Neuronal stem cell (in vitro differentiated cells): ENCODE measurements at regions not wholly inside any gene's neighbourhood (a gene's known extent, or its start where the extent isn't known, plus 50 kb on each side); places are given as distances from the start of the nearest gene placed in this dataset.

Experiments
- DNase-seq: peaks from one replicate; pipeline ENCODE4 v3.0.0-alpha.2; 2013; ENCODE audit warnings: low spot score
- H2AFZ ChIP-seq: one replicate; pipeline ENCODE4 v1.6.1; 2013; ENCODE audit warnings: mild to moderate bottlenecking, low read length, inconsistent platforms
- H2AK5ac ChIP-seq: 2 replicates; pipeline ENCODE4 v1.6.1; 2013; ENCODE audit warnings: low read depth, mild to moderate bottlenecking, inconsistent platforms, low read length, moderate library complexity, mixed read lengths
- H2BK120ac ChIP-seq: 2 replicates; pipeline ENCODE4 v1.6.1; 2013; ENCODE audit warnings: low read depth, mild to moderate bottlenecking, inconsistent platforms, low read length, moderate library complexity, mixed read lengths
- H2BK12ac ChIP-seq: one replicate; pipeline ENCODE4 v1.6.1; 2013; ENCODE audit warnings: low read length, inconsistent platforms
- H2BK15ac ChIP-seq: 2 replicates; pipeline ENCODE4 v1.6.1; 2013; ENCODE audit warnings: mild to moderate bottlenecking, low read length, inconsistent platforms, mixed read lengths
- H2BK5ac ChIP-seq: one replicate; pipeline ENCODE4 v1.6.1; 2013; ENCODE audit warnings: inconsistent platforms, mild to moderate bottlenecking, low read length, moderate library complexity
- H3K14ac ChIP-seq: one replicate; pipeline ENCODE4 v1.6.1; 2013; ENCODE audit warnings: low read length, inconsistent platforms
- H3K18ac ChIP-seq: 2 replicates; pipeline ENCODE4 v1.6.1; 2013; ENCODE audit warnings: low read length, inconsistent platforms
- H3K23ac ChIP-seq: 2 replicates; pipeline ENCODE4 v1.6.1; 2013; ENCODE audit warnings: low read depth, mild to moderate bottlenecking, mixed read lengths, low read length, inconsistent platforms; ENCODE audit not compliant: poor library complexity
- H3K27ac ChIP-seq: replicated peaks from 3 replicates; pipeline ENCODE4 v1.5.1; 2013; ENCODE audit warnings: low read length, inconsistent platforms
- H3K27me3 ChIP-seq, 3 experiments: 2 replicates each; pipeline ENCODE4 v1.6.1; 2013; ENCODE audit warnings: low read length in 3 of 3, mild to moderate bottlenecking in 2 of 3, inconsistent platforms in 1 of 3, low read depth in 1 of 3, mixed read lengths in 1 of 3, moderate library complexity in 1 of 3; ENCODE audit not compliant: control insufficient read depth in 3 of 3, insufficient read depth in 3 of 3
- H3K36me3 ChIP-seq, 2 donors: replicated peaks in 1 of 2; 2 replicates each; pipeline ENCODE4 v1.6.1; 2013; ENCODE audit warnings: low read length in 2 of 2; ENCODE audit not compliant: control insufficient read depth in 2 of 2, insufficient read depth in 2 of 2
- H3K4ac ChIP-seq: 2 replicates; pipeline ENCODE4 v1.6.1; 2013; ENCODE audit warnings: inconsistent platforms, mild to moderate bottlenecking, low read length, moderate library complexity
- H3K4me1 ChIP-seq, 2 donors: 1 replicate in 1 of 2; 2 replicates in 1 of 2; pipeline ENCODE4 v1.6.1; 2013; ENCODE audit warnings: low read length in 2 of 2, low read depth in 1 of 2; ENCODE audit not compliant: control insufficient read depth in 2 of 2, insufficient read depth in 1 of 2
- H3K4me2 ChIP-seq: one replicate; pipeline ENCODE4 v1.6.1; 2013; ENCODE audit warnings: mild to moderate bottlenecking, low read length, inconsistent platforms; ENCODE audit not compliant: insufficient read depth, poor library complexity, severe bottlenecking
- H3K4me3 ChIP-seq, 2 donors: 2 replicates each; pipeline ENCODE4 v1.5.1; 2013; ENCODE audit warnings: low read length in 2 of 2, mild to moderate bottlenecking in 2 of 2, inconsistent platforms in 1 of 2, moderate library complexity in 1 of 2
- H3K79me1 ChIP-seq: one replicate; pipeline ENCODE4 v1.6.1; 2013; ENCODE audit warnings: low read depth, mild to moderate bottlenecking, inconsistent platforms, low read length, moderate library complexity
- H3K9ac ChIP-seq: one replicate; pipeline ENCODE4 v1.6.1; 2013; ENCODE audit warnings: mild to moderate bottlenecking, low read depth, low read length, inconsistent platforms; ENCODE audit not compliant: poor library complexity
- H3K9me3 ChIP-seq, 2 donors: replicated peaks in 1 of 2; 2 replicates each; pipeline versions ENCODE3 to v1.6.1; 2013; ENCODE audit warnings: low read length in 2 of 2, mild to moderate bottlenecking in 2 of 2, inconsistent platforms in 1 of 2, low read depth in 1 of 2, mixed read lengths in 1 of 2, moderate library complexity in 1 of 2; ENCODE audit not compliant: control insufficient read depth in 2 of 2, insufficient read depth in 1 of 2
- H4K8ac ChIP-seq: one replicate; pipeline ENCODE4 v1.6.1; 2013; ENCODE audit warnings: low read depth, mild to moderate bottlenecking, inconsistent platforms, low read length, moderate library complexity
- H4K91ac ChIP-seq: one replicate; pipeline ENCODE4 v1.6.1; 2013; ENCODE audit warnings: low read length, low read depth, mild to moderate bottlenecking, inconsistent platforms; ENCODE audit not compliant: poor library complexity
- WGBS, 2 donors: extraction: QIAGEN DNeasy Blood & Tissue Kit; methylation state at CpG; one replicate each; pipeline ENCODE4 v1.1.7; 2013; ENCODE audit warnings: missing lambda C conversion rate in 2 of 2, mixed read lengths in 1 of 2; ENCODE audit not compliant: insufficient read length in 2 of 2, insufficient replicate concordance in 1 of 2; ENCODE audit errors: extremely low coverage in 2 of 2; 5-methylcytosine and 5-hydroxymethylcytosine counted together

DNA sequence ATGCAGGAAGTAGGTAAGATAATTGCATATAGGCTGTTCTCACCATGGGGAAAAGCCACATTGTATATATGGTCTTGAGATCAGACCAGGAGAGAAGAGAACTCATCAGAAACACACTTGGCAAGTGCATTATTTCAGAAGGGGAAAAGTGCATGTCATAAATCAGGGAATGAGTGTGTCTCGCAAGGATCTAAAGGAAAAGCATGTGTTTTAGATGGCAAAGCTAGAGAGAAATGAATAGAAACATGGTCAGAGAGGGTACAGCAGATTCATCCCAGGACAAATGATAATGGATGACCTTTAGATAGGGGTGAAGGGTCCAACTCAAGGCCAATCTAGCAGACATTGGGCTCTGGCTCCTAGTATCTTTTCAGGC is 230.2 kb upstream of the NAV3 start:
- WGBS, 2 donors: no CpG with 5 or more reads among the region's 1 CpG
- Histone ChIP-seq H4K91ac (no peak overlapping the region), H3K27ac (no peak overlapping the region), H3K4ac (no peak overlapping the region), H3K36me3 (no peaks in the 10 kb centered on the region), H3K79me1 (no peaks in the 10 kb centered on the region), H2BK15ac (no peak overlapping the region), H2BK12ac (no peak overlapping the region), H2AK5ac (no peak overlapping the region), H3K4me3 (no peak overlapping the region), H3K4me2 (no peak overlapping the region), H3K18ac (no peak overlapping the region), H3K14ac (no peak overlapping the region), H3K27me3 (no peaks in the 10 kb centered on the region), H4K8ac (no peak overlapping the region), H3K9ac (no peak overlapping the region), H2BK5ac (no peak overlapping the region), H2BK120ac (no peak overlapping the region), H3K9me3 (no peaks in the 10 kb centered on the region), H3K4me1 (peaks cover 0 to 1% of the 10 kb centered on the region in 2 donors), H2AFZ (no peak overlapping the region), H3K23ac (no peak overlapping the region)
- no peak for DNase-seq

GRCh38 chr12:77599782-77600467 is 230.8 kb upstream of the NAV3 start:
- Histone ChIP-seq H2BK15ac (no peak overlapping the region), H3K18ac (no peak overlapping the region), H3K23ac (no peak overlapping the region), H2BK5ac (no peak overlapping the region), H3K79me1 (no peaks in the 10 kb centered on the region), H4K8ac (no peak overlapping the region), H3K27ac (no peak overlapping the region), H3K4ac (no peak overlapping the region), H3K4me1 (peaks cover 0 to 1% of the 10 kb centered on the region in 2 donors), H4K91ac (no peak overlapping the region), H2AFZ (no peak overlapping the region), H2BK120ac (no peak overlapping the region), H3K4me3 (no peak overlapping the region), H3K14ac (no peak overlapping the region), H2BK12ac (no peak overlapping the region), H3K9me3 (no peaks in the 10 kb centered on the region), H3K9ac (no peak overlapping the region), H3K27me3 (no peaks in the 10 kb centered on the region), H2AK5ac (no peak overlapping the region), H3K36me3 (no peaks in the 10 kb centered on the region), H3K4me2 (no peak overlapping the region)
- no peak for DNase-seq

DNA sequence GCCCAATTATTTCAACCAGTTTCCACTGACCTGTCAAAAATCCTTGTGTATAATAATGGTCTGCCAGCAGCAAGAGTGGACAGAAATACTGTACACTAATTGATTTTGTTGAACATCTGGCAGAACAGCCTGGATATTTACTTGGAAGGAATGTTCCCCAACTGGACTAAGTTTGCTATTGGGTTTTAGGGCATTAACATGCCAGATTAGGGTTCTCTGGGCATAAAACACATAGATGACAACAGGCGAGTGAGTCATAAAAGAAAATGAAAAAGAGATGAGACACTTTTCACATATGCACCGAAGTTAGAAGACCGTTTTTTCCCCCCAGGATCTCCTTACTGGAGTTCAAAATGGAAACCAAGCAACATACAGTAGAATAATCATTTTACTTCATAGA is 236.3 kb upstream of the NAV3 start:
- Histone ChIP-seq H3K14ac (no peak overlapping the region), H3K27me3 (no peaks in the 10 kb centered on the region), H3K9me3 (no peaks in the 10 kb centered on the region), H4K8ac (no peak overlapping the region), H3K23ac (no peak overlapping the region), H2BK12ac (no peak overlapping the region), H2BK120ac (no peak overlapping the region), H3K4me3 (no peak overlapping the region), H4K91ac (no peak overlapping the region), H3K27ac (no peak overlapping the region), H3K4ac (no peak overlapping the region), H3K36me3 (no peaks in the 10 kb centered on the region), H3K4me1 (peaks cover 0 to 3% of the 10 kb centered on the region in 2 donors), H3K18ac (no peak overlapping the region), H2BK5ac (no peak overlapping the region), H3K4me2 (no peak overlapping the region), H3K9ac (no peak overlapping the region), H2BK15ac (no peak overlapping the region), H2AFZ (no peak overlapping the region), H2AK5ac (no peak overlapping the region), H3K79me1 (no peaks in the 10 kb centered on the region)
- no CpG with 5 or more reads among the region's 3 CpGs for WGBS, 2 donors
- no peak for DNase-seq

DNA sequence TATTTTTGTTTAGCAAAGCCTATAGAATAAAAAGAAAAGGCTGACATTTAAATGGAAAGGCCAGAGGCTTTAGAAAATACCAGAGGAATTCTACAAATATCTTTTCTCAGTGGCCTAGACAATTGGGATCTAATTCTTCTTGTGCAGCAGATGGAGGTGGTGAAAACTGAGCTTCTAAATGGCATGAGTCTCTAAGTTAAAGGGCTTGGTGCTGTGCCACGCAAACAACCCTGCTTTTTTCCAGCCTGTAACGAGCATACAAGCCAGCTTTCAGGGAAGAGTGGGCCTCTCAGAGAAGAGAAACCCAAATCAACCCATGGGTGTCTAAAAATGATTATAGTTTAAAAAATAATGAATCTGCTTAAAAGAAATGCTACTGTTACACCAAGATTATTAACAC is 237.9 kb upstream of the NAV3 start:
- H3K27me3 ChIP-seq: no peaks in the 10 kb centered on the region
- H2AK5ac ChIP-seq: no peak overlapping the region
- no peak overlapping the region for H4K8ac ChIP-seq
- H3K27ac ChIP-seq: no peak overlapping the region
- H4K91ac ChIP-seq: no peak overlapping the region
- no peak overlapping the region for H3K9ac ChIP-seq
- no peak overlapping the region for H3K4me2 ChIP-seq
- H2BK15ac ChIP-seq: no peak overlapping the region
- no peaks in the 10 kb centered on the region for H3K79me1 ChIP-seq
- H3K4ac ChIP-seq: no peak overlapping the region
- H3K18ac ChIP-seq: no peak overlapping the region
- no peak overlapping the region for H2BK5ac ChIP-seq
- no peak overlapping the region for H2BK12ac ChIP-seq
- DNase-seq: no peak
- no peak overlapping the region for H3K23ac ChIP-seq
- H3K4me3 ChIP-seq: no peak overlapping the region
- no peaks in the 10 kb centered on the region for H3K36me3 ChIP-seq
- no peak overlapping the region for H2AFZ ChIP-seq
- no CpG with 5 or more reads among the region's 2 CpGs for whole genome bisulfite sequencing, 2 donors
- no peak overlapping the region for H3K14ac ChIP-seq
- H2BK120ac ChIP-seq: no peak overlapping the region
- H3K9me3 ChIP-seq: no peaks in the 10 kb centered on the region
- peaks cover 0 to 3% of the 10 kb centered on the region in 2 donors for H3K4me1 ChIP-seq
